C1 segment of cervical spinal cord (tissue), 14 donors: ENCODE measurements at regions not wholly inside any gene's neighbourhood (a gene's known extent, or its start where the extent isn't known, plus 50 kb on each side); places are given as distances from the start of the nearest gene placed in this dataset.
A peak's percentile ranks its signal among the peaks of the same experiment; 100 is the strongest.

ENCODE experiments used
- DNase-seq, 14 donors: peaks; one replicate each; lab custom pipeline; 2025; lab: John Stamatoyannopoulos, UW

- DNase-seq = no peak
Observed at GRCh38 chr7:67754651-67755050, 758.0 kb downstream of the TYW1 start.

- no peak for DNase-seq
Observed at GRCh38 chr7:67758551-67758950, 761.9 kb downstream of the TYW1 start.

- no peak for DNase-seq
Observed at GRCh38 chr7:67760971-67761370, 764.3 kb downstream of the TYW1 start.

GRCh38 chr7:67762516-67762915 is 765.9 kb downstream of the TYW1 start:
- no peak for DNase-seq

GRCh38 chr7:67764289-67764688 is 767.7 kb downstream of the TYW1 start:
- no peak for DNase-seq

- no peak for DNase-seq
Observed at GRCh38 chr7:67765481-67766175, 769.0 kb downstream of the TYW1 start.

- DNase-seq = no peak
Observed at GRCh38 chr7:67766906-67767410, 770.3 kb downstream of the TYW1 start.

GRCh38 chr7:67771846-67772605 is 775.4 kb downstream of the TYW1 start:
- DNase-seq = no peak

GRCh38 chr7:67773081-67773480 is 776.4 kb downstream of the TYW1 start:
- DNase-seq = no peak

- no peak for DNase-seq
Observed at GRCh38 chr7:67777119-67777518, 780.5 kb downstream of the TYW1 start.

GRCh38 chr7:67781841-67782240 is 785.2 kb downstream of the TYW1 start:
- no peak for DNase-seq

- DNase-seq = no peak
Observed at GRCh38 chr7:67786021-67786420, 789.4 kb downstream of the TYW1 start.

- no peak for DNase-seq
Observed at GRCh38 chr7:67788669-67789068, 792.0 kb downstream of the TYW1 start.

- no peak for DNase-seq
Observed at GRCh38 chr7:67791918-67792317, 795.3 kb downstream of the TYW1 start.

GRCh38 chr7:67794544-67794943 is 797.9 kb downstream of the TYW1 start:
- peak in 1 of 14 donors; percentile 10 for DNase-seq

- no peak for DNase-seq
Observed at GRCh38 chr7:67803789-67804188, 807.2 kb downstream of the TYW1 start.

GRCh38 chr7:67805921-67806471 is 809.4 kb downstream of the TYW1 start:
- no peak for DNase-seq

- no peak for DNase-seq
Observed at GRCh38 chr7:67807826-67808225, 811.2 kb downstream of the TYW1 start.

- DNase-seq = no peak
Observed at GRCh38 chr7:67809586-67809985, 813.0 kb downstream of the TYW1 start.

GRCh38 chr7:67813621-67814292 is 817.1 kb downstream of the TYW1 start:
- no peak for DNase-seq

- DNase-seq = peak in 1 of 14 donors; percentile 48
Observed at GRCh38 chr7:67817481-67817880, 820.8 kb downstream of the TYW1 start.

GRCh38 chr7:67821116-67821515 is 824.5 kb downstream of the TYW1 start:
- peak in 1 of 14 donors; percentile 39 for DNase-seq
